Kidney (tissue), 13 donors: ENCODE measurements at regions not wholly inside any gene's neighbourhood (a gene's known extent, or its start where the extent isn't known, plus 50 kb on each side); places are given as distances from the start of the nearest gene placed in this dataset.

Experiments
- DNase-seq, 5 donors: peaks; one replicate each; pipeline ENCODE4 v3.0.0-alpha.2; 2013 to 2020
- FAIRE-seq: peaks from 2 replicates; lab custom pipeline; 2012; peaks lifted over from hg19 to GRCh38; lab: Jason Lieb, UNC
- H3K27ac ChIP-seq, 2 donors: one replicate each; pipeline ENCODE4 v1.7.0; 2013; ENCODE audit warnings: low read depth in 2 of 2, low read length in 2 of 2, inconsistent platforms in 1 of 2
- H3K27me3 ChIP-seq: one replicate; pipeline ENCODE4 v1.7.1; 2013; ENCODE audit warnings: low read length, inconsistent platforms; ENCODE audit not compliant: control insufficient read depth, insufficient read depth
- H3K36me3 ChIP-seq, 3 donors: one replicate each; pipeline versions ENCODE4 v1.7.0 to v1.7.1; 2013; ENCODE audit warnings: low read length in 3 of 3, control low read depth in 1 of 3, inconsistent platforms in 1 of 3; ENCODE audit not compliant: insufficient read depth in 3 of 3, control insufficient read depth in 2 of 3
- H3K4me1 ChIP-seq, 3 donors: one replicate each; pipeline versions ENCODE4 v1.7.0 to v1.7.1; 2013; ENCODE audit warnings: low read length in 3 of 3, inconsistent platforms in 1 of 3, low read depth in 1 of 3; ENCODE audit not compliant: control insufficient read depth in 2 of 3, insufficient read depth in 2 of 3
- H3K4me3 ChIP-seq, 3 donors: one replicate each; pipeline versions ENCODE4 v1.7.0 to v1.8.1; 2013; ENCODE audit warnings: low read length in 3 of 3, control low read depth in 1 of 3, inconsistent platforms in 1 of 3
- H3K9ac ChIP-seq, 3 donors: one replicate each; pipeline versions ENCODE4 v1.7.0 to v1.7.1; 2013; ENCODE audit warnings: low read length in 3 of 3, control low read depth in 1 of 3, inconsistent platforms in 1 of 3
- H3K9me3 ChIP-seq, 3 donors: one replicate each; pipeline versions ENCODE4 v1.7.0 to v1.7.1; 2013; ENCODE audit warnings: low read length in 3 of 3, control low read depth in 1 of 3, inconsistent platforms in 1 of 3; ENCODE audit not compliant: control insufficient read depth in 2 of 3, insufficient read depth in 1 of 3
- CTCF ChIP-seq: IDR thresholded peaks from 3 replicates; pipeline ENCODE4 v1.5.1; 2012; ENCODE audit warnings: mild to moderate bottlenecking, moderate library complexity, borderline replicate concordance; ENCODE audit not compliant: insufficient read depth; ENCODE audit errors: extremely low read depth
- intact Hi-C: fragments of 100-400 bp; cut with DNase I; formaldehyde crosslinking; loops from one replicate; pipeline ENCODE4 v1.11.1; 2022
- donor health status: control.
- donor health status: control.
- donor health status: control.
- donor health status: control.
- donor health status: control.
- donor health status: DM: yes; HTN: yes; CAD: no.
- donor health status: Normal renal cell carcinoma (clear cell type).

GRCh38 chr1:63010913-63011660 lies 227.2 kb downstream of the ATG4C start:
- TF ChIP-seq CTCF, result no peak
- Histone ChIP-seq H3K36me3 (no peaks in the 10 kb centered on the region), H3K9ac (no peak overlapping the region), H3K4me3 (peak overlapping the region in 1 of 3 donors; percentile 39), H3K9me3 (no peaks in the 10 kb centered on the region), H3K4me1 (peaks cover 0 to 11% (median 0%) of the 10 kb centered on the region in 3 donors), H3K27me3 (no peaks in the 10 kb centered on the region), H3K27ac (peak overlapping the region in 1 of 2 donors; percentile 24)
- intact Hi-C loops, result no loop called here
- DNase-seq (peak in 2 of 5 donors; percentile 40 to 41), FAIRE-seq (no peak)

- H3K27ac ChIP-seq, result no peak overlapping the region
- no peaks in the 10 kb centered on the region for H3K9me3 ChIP-seq
- intact Hi-C loops, result no loop called here
- no peak for DNase-seq
- no peak for TF ChIP-seq CTCF
- H3K4me1 ChIP-seq, result peaks cover 0 to 11% (median 2%) of the 10 kb centered on the region in 3 donors
- no peak overlapping the region for H3K9ac ChIP-seq
- H3K4me3 ChIP-seq, result no peak overlapping the region
- H3K27me3 ChIP-seq, result no peaks in the 10 kb centered on the region
- H3K36me3 ChIP-seq, result no peaks in the 10 kb centered on the region
- no peak for FAIRE-seq
Measured at GRCh38 chr1:63012339-63012738, 228.4 kb downstream of the ATG4C start.

- Histone ChIP-seq H3K27ac (no peak overlapping the region), H3K4me1 (peaks cover 0 to 11% (median 2%) of the 10 kb centered on the region in 3 donors), H3K36me3 (no peaks in the 10 kb centered on the region), H3K9ac (no peak overlapping the region), H3K27me3 (no peaks in the 10 kb centered on the region), H3K9me3 (no peaks in the 10 kb centered on the region), H3K4me3 (no peak overlapping the region)
- FAIRE-seq, result no peak
- no peak for DNase-seq
- intact Hi-C loops, result no loop called here
- TF ChIP-seq CTCF, result no peak
Measured at GRCh38 chr1:63014267-63014666, 230.3 kb downstream of the ATG4C start.
